Activated CD8-positive, alpha-beta T cell treated with anti-CD3 and anti-CD28 coated beads for 36 hours (primary cell): ENCODE measurements at regions not wholly inside any gene's neighbourhood (a gene's known extent, or its start where the extent isn't known, plus 50 kb on each side); places are given as distances from the start of the nearest gene placed in this dataset.

Source experiments
- ATAC-seq: fragments of 200-7000 bp; cut with Tn5 transposase; one replicate; pipeline ENCODE4 v1.10.0; 2021; ENCODE audit warnings: mild to moderate bottlenecking, moderate library complexity
- CTCF ChIA-PET: fragments of 350-600 bp; sonication (Branson Sonifier 250); formaldehyde crosslinking; loops from one replicate; lab custom pipeline; 2021; ENCODE audit warnings: antibody characterized with exemption; lab: Charles Lee
- POLR2A ChIA-PET: fragments of 350-600 bp; sonication (Branson Sonifier 250); formaldehyde crosslinking; loops from one replicate; lab custom pipeline; 2021; ENCODE audit warnings: antibody characterized with exemption; lab: Charles Lee
- DNase-seq: peaks from one replicate; pipeline ENCODE4 v3.0.0-alpha.2; 2020
- H3K27ac Mint-ChIP-seq: one replicate; pipeline ENCODE4 v1.8.0; 2021; ENCODE audit warnings: mild to moderate bottlenecking, mixed read lengths
- H3K27me3 Mint-ChIP-seq: one replicate; pipeline ENCODE4 v1.8.0; 2021; ENCODE audit warnings: mixed read lengths
- H3K36me3 Mint-ChIP-seq: one replicate; pipeline ENCODE4 v1.8.0; 2021; ENCODE audit warnings: low read depth, mixed read lengths
- H3K4me1 Mint-ChIP-seq: one replicate; pipeline ENCODE4 v1.8.0; 2021; ENCODE audit warnings: low read depth, mixed read lengths
- H3K4me3 Mint-ChIP-seq: one replicate; pipeline ENCODE4 v1.8.0; 2021; ENCODE audit warnings: mild to moderate bottlenecking, moderate library complexity, mixed read lengths
- H3K9me3 Mint-ChIP-seq: one replicate; pipeline ENCODE4 v1.8.0; 2021; ENCODE audit warnings: mixed read lengths
- CTCF ChIP-seq: fragments of 200-600 bp; IDR thresholded peaks from one replicate; pipeline ENCODE4 v1.8.0; 2022; ENCODE audit warnings: antibody characterized with exemption, mild to moderate bottlenecking
- intact Hi-C: fragments of 100-400 bp; cut with micrococcal nuclease; formaldehyde crosslinking; loops from one replicate; pipeline ENCODE4 v1.10.0; 2022

- no peaks in the 10 kb centered on the region for H3K4me1 Mint-ChIP-seq
- peaks cover 4% of the 10 kb centered on the region for H3K27me3 Mint-ChIP-seq
- H3K36me3 Mint-ChIP-seq: no peaks in the 10 kb centered on the region
- ChIA-PET POLR2A (no interaction called here), CTCF (no interaction called here)
- TF ChIP-seq CTCF: no peak
- intact Hi-C loops: no loop called here
- ATAC-seq (no peak), DNase-seq (no peak)
- H3K27ac Mint-ChIP-seq: no peak overlapping the region
- no peaks in the 10 kb centered on the region for H3K9me3 Mint-ChIP-seq
- H3K4me3 Mint-ChIP-seq: no peak overlapping the region
These were observed 129.6 kb downstream of the GRIN2B start for GRCh38 chr12:13851828-13852227.

- H3K9me3 Mint-ChIP-seq: no peaks in the 10 kb centered on the region
- intact Hi-C loops: no loop called here
- no peak overlapping the region for H3K27ac Mint-ChIP-seq
- no peak overlapping the region for H3K4me3 Mint-ChIP-seq
- peaks cover 8% of the 10 kb centered on the region for H3K27me3 Mint-ChIP-seq
- CTCF ChIA-PET: no interaction called here
- ATAC-seq: no peak
- POLR2A ChIA-PET: no interaction called here
- no peak for DNase-seq
- H3K4me1 Mint-ChIP-seq: no peaks in the 10 kb centered on the region
- H3K36me3 Mint-ChIP-seq: no peaks in the 10 kb centered on the region
- no peak for TF ChIP-seq CTCF
These were observed 131.9 kb downstream of the GRIN2B start for GRCh38 chr12:13849456-13849855.

- POLR2A ChIA-PET: interaction anchor here (0.6 kb wide), 1 partner anchor 162 kb away, joined by 3 read pairs; no protein-coding TSS in a partner anchor
These were observed 137.6 kb downstream of the GRIN2B start for GRCh38 chr12:13843841-13844240.

GRCh38 chr12:13841358-13841757 lies 140.0 kb downstream of the GRIN2B start:
- no peaks in the 10 kb centered on the region for H3K36me3 Mint-ChIP-seq
- no peak for TF ChIP-seq CTCF
- DNase-seq (no peak), ATAC-seq (no peak)
- ChIA-PET CTCF (no interaction called here), POLR2A (no interaction called here)
- H3K4me1 Mint-ChIP-seq: no peaks in the 10 kb centered on the region
- H3K27ac Mint-ChIP-seq: no peak overlapping the region
- no peak overlapping the region for H3K4me3 Mint-ChIP-seq
- intact Hi-C loops: no loop called here
- peaks cover 4% of the 10 kb centered on the region for H3K27me3 Mint-ChIP-seq
- H3K9me3 Mint-ChIP-seq: no peaks in the 10 kb centered on the region

More at GRCh38 chr12:13843841-13844240, 137.6 kb downstream of the GRIN2B start:
- no peak overlapping the region for H3K4me3 Mint-ChIP-seq
- CTCF ChIA-PET: interaction anchor here (1.0 to 1.6 kb wide), 3 partner anchors 20 to 566 kb away, joined by 3 read pairs; no protein-coding TSS in a partner anchor
- H3K4me1 Mint-ChIP-seq: no peaks in the 10 kb centered on the region
- no peak overlapping the region for H3K27ac Mint-ChIP-seq
- peaks cover 4% of the 10 kb centered on the region for H3K27me3 Mint-ChIP-seq
- no peak for ATAC-seq
- no peak for TF ChIP-seq CTCF
- DNase-seq: no peak
- no peaks in the 10 kb centered on the region for H3K9me3 Mint-ChIP-seq
- H3K36me3 Mint-ChIP-seq: no peaks in the 10 kb centered on the region
- intact Hi-C loops: no loop called here

- intact Hi-C loops: no loop called here
- no peaks in the 10 kb centered on the region for H3K27me3 Mint-ChIP-seq
- TF ChIP-seq CTCF: no peak
- no peak overlapping the region for H3K27ac Mint-ChIP-seq
- ATAC-seq (no peak), DNase-seq (no peak)
- no peaks in the 10 kb centered on the region for H3K9me3 Mint-ChIP-seq
- CTCF ChIA-PET: interaction anchor here (1.0 kb wide), 1 partner anchor 328 kb away, joined by 3 read pairs; no protein-coding TSS in a partner anchor
- no peak overlapping the region for H3K4me3 Mint-ChIP-seq
- H3K36me3 Mint-ChIP-seq: no peaks in the 10 kb centered on the region
- no peaks in the 10 kb centered on the region for H3K4me1 Mint-ChIP-seq
- POLR2A ChIA-PET: no interaction called here
These were observed 141.8 kb downstream of the GRIN2B start for GRCh38 chr12:13839365-13840336.
